Astrocyte of the cerebellum (primary cell): ENCODE measurements at regions not wholly inside any gene's neighbourhood (a gene's known extent, or its start where the extent isn't known, plus 50 kb on each side); places are given as distances from the start of the nearest gene placed in this dataset.

Experiments
- DNase-seq: peaks from one replicate; pipeline ENCODE4 v3.0.0-alpha.2; 2011; ENCODE audit warnings: low read depth
- H3K4me3 ChIP-seq: 2 replicates; pipeline ENCODE4 v1.5.1; 2011; ENCODE audit warnings: mild to moderate bottlenecking, low read depth, low read length, moderate library complexity
- CTCF ChIP-seq: IDR thresholded peaks from 2 replicates; pipeline ENCODE4 v1.5.1; 2012; ENCODE audit warnings: low read length, low read depth, moderate library complexity, mild to moderate bottlenecking; ENCODE audit errors: missing control alignments
- in situ Hi-C: cut with HindIII; loops from 2 replicates; pipeline ENCODE4 v1.10.0; 2017; ENCODE audit warnings: low sequenced_read_pairs

DNA sequence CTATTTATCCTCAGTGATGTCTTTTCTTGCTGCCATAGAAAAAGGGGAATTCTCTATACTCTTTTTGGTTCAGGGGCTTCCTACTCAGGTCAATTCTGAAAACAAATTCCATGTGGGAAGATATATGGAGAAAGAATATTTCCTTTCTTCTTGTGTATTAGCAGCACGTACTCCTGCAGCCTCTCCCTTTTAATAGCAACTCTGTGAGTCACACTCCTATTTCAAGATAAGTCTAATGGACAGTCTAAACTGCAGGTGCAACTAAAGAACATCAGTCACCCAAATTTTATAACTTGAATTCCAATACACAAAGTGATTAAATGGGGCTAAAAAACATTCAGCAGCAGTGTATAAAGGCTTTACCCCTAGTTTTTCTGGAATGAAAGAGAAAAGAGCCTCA is 942.2 kb downstream of the CNTNAP5 start:
- no peak for TF ChIP-seq CTCF
- no peak for DNase-seq
- H3K4me3 ChIP-seq, result no peak overlapping the region
- in situ Hi-C loops, result no loop called here

- no peak for TF ChIP-seq CTCF
- in situ Hi-C loops, result loop anchor here (10.0 kb wide), 1 partner anchor 55 kb away; no protein-coding TSS in a partner anchor
- H3K4me3 ChIP-seq, result no peak overlapping the region
- DNase-seq, result no peak
Observed at GRCh38 chr2:124970030-124970429, 944.9 kb downstream of the CNTNAP5 start.

- peak; percentile 37 for DNase-seq
- H3K4me3 ChIP-seq, result no peak overlapping the region
- no peak for TF ChIP-seq CTCF
- in situ Hi-C loops, result loop anchor here (10.0 kb wide), 1 partner anchor 59 kb away; no protein-coding TSS in a partner anchor
Observed at GRCh38 chr2:124973396-124973795, 948.3 kb downstream of the CNTNAP5 start.

GRCh38 chr2:124975224-124975623 is 950.1 kb downstream of the CNTNAP5 start:
- DNase-seq, result no peak
- H3K4me3 ChIP-seq, result no peak overlapping the region
- in situ Hi-C loops, result loop anchor here (10.0 kb wide), 1 partner anchor 60 kb away; no protein-coding TSS in a partner anchor
- no peak for TF ChIP-seq CTCF

- in situ Hi-C loops, result loop anchor here (10.0 kb wide), 1 partner anchor 61 kb away; no protein-coding TSS in a partner anchor
- no peak for DNase-seq
- no peak for TF ChIP-seq CTCF
- H3K4me3 ChIP-seq, result no peak overlapping the region
Observed at GRCh38 chr2:124975648-124976047, 950.6 kb downstream of the CNTNAP5 start.

DNA sequence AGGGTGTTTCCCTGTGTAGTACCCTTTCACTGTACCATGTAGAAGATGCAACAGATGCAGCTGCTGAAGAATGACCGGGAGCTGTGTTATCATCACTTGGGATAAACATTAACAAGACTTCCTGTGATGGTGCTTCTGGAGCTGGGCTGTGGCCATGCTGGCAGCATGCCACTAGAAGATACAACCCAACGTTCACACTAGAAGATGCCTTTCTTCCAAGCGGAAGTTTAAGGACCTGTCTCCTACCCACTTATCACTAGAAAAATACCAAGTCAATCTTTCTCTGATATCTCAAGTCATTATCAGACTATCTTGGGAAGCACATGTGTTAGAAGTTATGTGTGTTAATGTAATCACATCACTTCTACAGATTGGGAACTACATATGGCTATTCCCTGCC is 953.5 kb downstream of the CNTNAP5 start:
- in situ Hi-C loops, result loop anchor here (10.0 kb wide), 1 partner anchor 64 kb away; no protein-coding TSS in a partner anchor
- DNase-seq, result no peak
- no peak overlapping the region for H3K4me3 ChIP-seq
- TF ChIP-seq CTCF, result no peak
